Glomerular visceral epithelial cell (primary cell): ENCODE measurements at regions not wholly inside any gene's neighbourhood (a gene's known extent, or its start where the extent isn't known, plus 50 kb on each side); places are given as distances from the start of the nearest gene placed in this dataset.

Experiments
- DNase-seq: peaks from one replicate; pipeline ENCODE4 v3.0.0-alpha.2; 2016; ENCODE audit errors: extremely low spot score

- DNase-seq, result no peak
These were observed 51.8 kb upstream of the CASZ1 start for GRCh38 chr1:10848109-10848684.

- no peak for DNase-seq
These were observed 53.6 kb upstream of the CASZ1 start for GRCh38 chr1:10850026-10850425.

- DNase-seq, result no peak
These were observed 54.9 kb upstream of the CASZ1 start for GRCh38 chr1:10851024-10852013.

GRCh38 chr1:10852018-10852417 lies 55.6 kb upstream of the CASZ1 start:
- no peak for DNase-seq

GRCh38 chr1:10852486-10852885 lies 56.0 kb upstream of the CASZ1 start:
- DNase-seq, result no peak

GRCh38 chr1:10852998-10853520 lies 56.6 kb upstream of the CASZ1 start:
- DNase-seq, result no peak

GRCh38 chr1:10853701-10854100 lies 57.3 kb upstream of the CASZ1 start:
- DNase-seq, result no peak

- no peak for DNase-seq
These were observed 58.5 kb upstream of the CASZ1 start for GRCh38 chr1:10854856-10855459.

- no peak for DNase-seq
These were observed 59.8 kb upstream of the CASZ1 start for GRCh38 chr1:10856176-10856683.

GRCh38 chr1:10856863-10857598 lies 60.6 kb upstream of the CASZ1 start:
- no peak for DNase-seq

GRCh38 chr1:10857687-10858086 lies 61.2 kb upstream of the CASZ1 start:
- no peak for DNase-seq

GRCh38 chr1:10860218-10860617 lies 63.8 kb upstream of the CASZ1 start:
- DNase-seq, result no peak

- no peak for DNase-seq
These were observed 64.2 kb upstream of the CASZ1 start for GRCh38 chr1:10860682-10861081.

- DNase-seq, result no peak
These were observed 65.4 kb upstream of the CASZ1 start for GRCh38 chr1:10861822-10862221.

GRCh38 chr1:10862743-10863335 lies 66.4 kb upstream of the CASZ1 start:
- no peak for DNase-seq

GRCh38 chr1:10863886-10864285 lies 67.4 kb upstream of the CASZ1 start:
- no peak for DNase-seq

- DNase-seq, result no peak
These were observed 68.3 kb upstream of the CASZ1 start for GRCh38 chr1:10864776-10865175.

- no peak for DNase-seq
These were observed 69.3 kb upstream of the CASZ1 start for GRCh38 chr1:10865518-10866320.

- peak; percentile 31 for DNase-seq
These were observed 70.1 kb upstream of the CASZ1 start for GRCh38 chr1:10866321-10867093.
